HEK293 (cell line): ENCODE measurements at regions not wholly inside any gene's neighbourhood (a gene's known extent, or its start where the extent isn't known, plus 50 kb on each side); places are given as distances from the start of the nearest gene placed in this dataset.

Experiments
- HOXD13 ChIP-seq: sonication (generic); formaldehyde crosslinking; IDR thresholded peaks from 2 replicates; pipeline ENCODE4 v1.8.0; 2022; ENCODE audit warnings: missing genetic modification reagents, borderline replicate concordance
- ZBTB7A ChIP-seq: fragments of 450-650 bp; formaldehyde crosslinking; IDR thresholded peaks from 2 replicates; pipeline ENCODE4 v1.5.1; 2016; ENCODE audit warnings: low read depth, missing biosample characterization, missing genetic modification characterization
- ZNF24 ChIP-seq: fragments of 450-650 bp; formaldehyde crosslinking; IDR thresholded peaks from 2 replicates; pipeline ENCODE4 v1.5.1; 2016; ENCODE audit warnings: missing biosample characterization, missing genetic modification characterization
- ZNF776 ChIP-seq: fragments of 450-650 bp; formaldehyde crosslinking; IDR thresholded peaks from 2 replicates; pipeline ENCODE4 v1.5.0; 2017; ENCODE audit warnings: missing biosample characterization, missing genetic modification characterization, borderline replicate concordance
- ZXDB ChIP-seq: fragments of 450-650 bp; formaldehyde crosslinking; IDR thresholded peaks from 2 replicates; pipeline ENCODE4 v1.5.1; 2016; ENCODE audit warnings: missing biosample characterization, missing genetic modification characterization

DNA sequence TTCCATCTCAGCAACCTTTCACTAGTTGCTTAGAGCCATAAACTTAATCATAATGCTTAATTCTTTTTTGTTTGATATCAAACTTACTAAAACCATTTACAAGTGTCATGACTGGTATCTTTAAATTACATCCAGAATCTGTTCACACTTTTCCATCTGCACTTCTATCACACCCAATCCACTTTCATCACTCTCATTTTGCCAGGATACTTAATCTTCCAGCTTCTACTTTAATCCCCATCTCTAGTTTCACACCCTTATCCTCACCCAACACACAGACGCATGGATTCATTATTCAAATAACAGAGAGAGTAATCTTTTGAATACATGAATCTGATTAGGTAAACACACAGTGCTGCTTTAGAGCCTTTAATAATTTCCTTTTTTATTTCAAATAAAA lies 828.4 kb downstream of the HACE1 start:
- TF ChIP-seq ZNF776 (tag by site-specific recombination), result no peak
- TF ChIP-seq ZBTB7A (tag by site-specific recombination), result no peak
- no peak for TF ChIP-seq HOXD13 (CRISPR knock-in tag)
- no peak for TF ChIP-seq ZNF24 (tag by site-specific recombination)
- TF ChIP-seq ZXDB (tag by site-specific recombination), result no peak
